Immature natural killer cell (primary cell): ENCODE measurements at regions not wholly inside any gene's neighbourhood (a gene's known extent, or its start where the extent isn't known, plus 50 kb on each side); places are given as distances from the start of the nearest gene placed in this dataset.

Source experiments
- DNase-seq, 3 donors: peaks; one replicate each; pipeline ENCODE4 v3.0.0; 2022; ENCODE audit warnings: mixed read lengths in 1 of 3
- H3K27ac Mint-ChIP-seq, 6 donors: one replicate each; pipeline ENCODE4 v1.8.0; 2020; ENCODE audit warnings: mixed read lengths in 6 of 6, mild to moderate bottlenecking in 5 of 6, inconsistent platforms in 4 of 6, moderate library complexity in 3 of 6
- H3K27me3 Mint-ChIP-seq, 3 donors: one replicate each; pipeline ENCODE4 v1.8.0; 2020 to 2021; ENCODE audit warnings: low read depth in 3 of 3, mild to moderate bottlenecking in 3 of 3, mixed read lengths in 3 of 3, moderate library complexity in 3 of 3, inconsistent platforms in 1 of 3
- H3K36me3 Mint-ChIP-seq, 3 donors: one replicate each; pipeline ENCODE4 v1.8.0; 2020; ENCODE audit warnings: mixed read lengths in 3 of 3, inconsistent platforms in 2 of 3, mild to moderate bottlenecking in 2 of 3
- H3K4me1 Mint-ChIP-seq, 2 donors: one replicate each; pipeline ENCODE4 v1.8.0; 2020; ENCODE audit warnings: inconsistent platforms in 2 of 2, mild to moderate bottlenecking in 2 of 2, mixed read lengths in 2 of 2, moderate library complexity in 1 of 2
- H3K4me3 Mint-ChIP-seq, 5 donors: one replicate each; pipeline ENCODE4 v1.8.0; 2020; ENCODE audit warnings: mild to moderate bottlenecking in 5 of 5, mixed read lengths in 5 of 5, inconsistent platforms in 3 of 5, moderate library complexity in 3 of 5
- H3K9me3 Mint-ChIP-seq, 6 donors: one replicate each; pipeline ENCODE4 v1.8.0; 2020; ENCODE audit warnings: mild to moderate bottlenecking in 6 of 6, mixed read lengths in 6 of 6, inconsistent platforms in 4 of 6, moderate library complexity in 3 of 6

- Mint-ChIP-seq H3K4me1 (peaks cover 2 to 5% of the 10 kb centered on the region in 2 donors), H3K9me3 (peaks cover 9 to 18% (median 13%) of the 10 kb centered on the region in 6 donors), H3K4me3 (no peak overlapping the region), H3K36me3 (peaks cover 0 to 6% (median 4%) of the 10 kb centered on the region in 3 donors), H3K27me3 (peaks cover 1 to 8% (median 7%) of the 10 kb centered on the region in 3 donors), H3K27ac (no peak overlapping the region)
- DNase-seq = no peak
Measured at GRCh38 chr2:239880396-239880795, 144.7 kb downstream of the NDUFA10 start.

- Mint-ChIP-seq H3K4me1 (peaks cover 2 to 5% of the 10 kb centered on the region in 2 donors), H3K27me3 (peaks cover 0 to 5% (median 4%) of the 10 kb centered on the region in 3 donors), H3K4me3 (no peak overlapping the region), H3K27ac (peak overlapping the region in 2 of 6 donors; percentile 41 to 64), H3K36me3 (peaks cover 0 to 2% (median 1%) of the 10 kb centered on the region in 3 donors), H3K9me3 (peaks cover 3 to 9% (median 5%) of the 10 kb centered on the region in 6 donors)
- no peak for DNase-seq
Measured at GRCh38 chr2:239879423-239880084, 145.6 kb downstream of the NDUFA10 start.

- H3K27ac Mint-ChIP-seq = no peak overlapping the region
- no peak for DNase-seq
- H3K36me3 Mint-ChIP-seq = no peaks in the 10 kb centered on the region
- H3K4me1 Mint-ChIP-seq = peaks cover 2 to 5% of the 10 kb centered on the region in 2 donors
- H3K4me3 Mint-ChIP-seq = no peak overlapping the region
- peaks cover 0 to 3% (median under 1%) of the 10 kb centered on the region in 6 donors for H3K9me3 Mint-ChIP-seq
- H3K27me3 Mint-ChIP-seq = peaks cover 0 to 4% (median 2%) of the 10 kb centered on the region in 3 donors
Measured at GRCh38 chr2:239878686-239879085, 146.5 kb downstream of the NDUFA10 start.

GRCh38 chr2:239876948-239877289, 148.2 kb downstream of the NDUFA10 start:
- Mint-ChIP-seq H3K4me3 (no peak overlapping the region), H3K36me3 (no peaks in the 10 kb centered on the region), H3K4me1 (peaks cover 0 to under 1% of the 10 kb centered on the region in 2 donors), H3K27me3 (peaks cover 0 to 2% (median 0%) of the 10 kb centered on the region in 3 donors), H3K9me3 (no peaks in the 10 kb centered on the region), H3K27ac (no peak overlapping the region)
- no peak for DNase-seq

GRCh38 chr2:239876271-239876947, 148.7 kb downstream of the NDUFA10 start:
- no peaks in the 10 kb centered on the region for H3K36me3 Mint-ChIP-seq
- H3K27me3 Mint-ChIP-seq = peaks cover 0 to 2% (median 0%) of the 10 kb centered on the region in 3 donors
- H3K9me3 Mint-ChIP-seq = no peaks in the 10 kb centered on the region
- H3K4me3 Mint-ChIP-seq = no peak overlapping the region
- H3K27ac Mint-ChIP-seq = no peak overlapping the region
- H3K4me1 Mint-ChIP-seq = no peaks in the 10 kb centered on the region
- no peak for DNase-seq

GRCh38 chr2:239874636-239875356, 150.3 kb downstream of the NDUFA10 start:
- no peak overlapping the region for H3K27ac Mint-ChIP-seq
- no peaks in the 10 kb centered on the region for H3K4me1 Mint-ChIP-seq
- no peaks in the 10 kb centered on the region for H3K9me3 Mint-ChIP-seq
- peaks cover 0 to 2% (median 0%) of the 10 kb centered on the region in 3 donors for H3K27me3 Mint-ChIP-seq
- H3K36me3 Mint-ChIP-seq = no peaks in the 10 kb centered on the region
- H3K4me3 Mint-ChIP-seq = no peak overlapping the region
- DNase-seq = no peak

- Mint-ChIP-seq H3K4me3 (no peak overlapping the region), H3K4me1 (no peaks in the 10 kb centered on the region), H3K27ac (no peak overlapping the region), H3K36me3 (no peaks in the 10 kb centered on the region), H3K27me3 (peaks cover 0 to 2% (median 0%) of the 10 kb centered on the region in 3 donors), H3K9me3 (no peaks in the 10 kb centered on the region)
- DNase-seq = no peak
Measured at GRCh38 chr2:239873656-239874635, 151.2 kb downstream of the NDUFA10 start.

- Mint-ChIP-seq H3K4me3 (no peak overlapping the region), H3K4me1 (no peaks in the 10 kb centered on the region), H3K27me3 (peaks cover 0 to 2% (median 0%) of the 10 kb centered on the region in 3 donors), H3K27ac (no peak overlapping the region), H3K9me3 (no peaks in the 10 kb centered on the region), H3K36me3 (no peaks in the 10 kb centered on the region)
- no peak for DNase-seq
Measured at GRCh38 chr2:239871481-239872435, 153.4 kb downstream of the NDUFA10 start.

- Mint-ChIP-seq H3K4me1 (no peaks in the 10 kb centered on the region), H3K27ac (no peak overlapping the region), H3K36me3 (no peaks in the 10 kb centered on the region), H3K9me3 (no peaks in the 10 kb centered on the region), H3K4me3 (no peak overlapping the region), H3K27me3 (peaks cover 0 to 2% (median 0%) of the 10 kb centered on the region in 3 donors)
- no peak for DNase-seq
Measured at GRCh38 chr2:239870863-239871262, 154.3 kb downstream of the NDUFA10 start.

- Mint-ChIP-seq H3K4me1 (no peaks in the 10 kb centered on the region), H3K36me3 (no peaks in the 10 kb centered on the region), H3K4me3 (no peak overlapping the region), H3K27me3 (no peaks in the 10 kb centered on the region), H3K27ac (no peak overlapping the region), H3K9me3 (no peaks in the 10 kb centered on the region)
- DNase-seq = no peak
Measured at GRCh38 chr2:239870276-239870675, 154.9 kb downstream of the NDUFA10 start.

GRCh38 chr2:239869272-239870155, 155.6 kb downstream of the NDUFA10 start:
- Mint-ChIP-seq H3K27me3 (no peaks in the 10 kb centered on the region), H3K9me3 (no peaks in the 10 kb centered on the region), H3K36me3 (no peaks in the 10 kb centered on the region), H3K4me3 (no peak overlapping the region), H3K4me1 (no peaks in the 10 kb centered on the region), H3K27ac (no peak overlapping the region)
- DNase-seq = no peak
